GM12878 (cell line): ENCODE measurements at regions not wholly inside any gene's neighbourhood (a gene's known extent, or its start where the extent isn't known, plus 50 kb on each side); places are given as distances from the start of the nearest gene placed in this dataset.

Experiments used
- ATAC-seq: fragments of 200-7000 bp; cut with Tn5 transposase; 3 replicates; pipeline ENCODE4 v1.9.1; 2020; ENCODE audit warnings: mild to moderate bottlenecking, moderate library complexity
- BruUV-seq: library from RNA; stranded (reverse); fragments of 400-500 nt; replicated peaks from 2 replicates; lab custom pipeline; 2021; lab: Mats Ljungman, UMichigan
- CTCF ChIA-PET: fragments of 300-600 bp; sonication (Branson Sonifier 250); formaldehyde crosslinking; extraction: SDS; loops from one replicate; lab custom pipeline; 2021; ENCODE audit warnings: inconsistent platforms; lab: Yijun Ruan, JAX
- POLR2A ChIA-PET: fragments of 350-600 bp; formaldehyde crosslinking; extraction: SDS; loops from one replicate; lab custom pipeline; 2021; ENCODE audit warnings: inconsistent platforms; lab: Charles Lee
- RAD21 ChIA-PET: fragments of 300-600 bp; sonication (Branson Sonifier 250); formaldehyde crosslinking; loops from one replicate; lab custom pipeline; 2023; ENCODE audit warnings: antibody characterized with exemption; ENCODE audit not compliant: unreplicated experiment; lab: Charles Lee
- SMC1A ChIA-PET: fragments of 300-600 bp; sonication (Branson Sonifier 250); formaldehyde crosslinking; loops from one replicate; lab custom pipeline; 2023; ENCODE audit not compliant: unreplicated experiment, uncharacterized antibody; lab: Charles Lee
- DNase-seq: peaks from one replicate; pipeline ENCODE4 v3.0.0-alpha.2; 2011; ENCODE audit warnings: low read depth, low spot score
- FAIRE-seq: peaks from 3 replicates; lab custom pipeline; 2011; peaks lifted over from hg19 to GRCh38; lab: Jason Lieb, UNC
- H2AFZ ChIP-seq: 2 replicates; pipeline ENCODE4 v1.6.0; 2011; ENCODE audit warnings: low read depth, low read length, control low read depth; ENCODE audit not compliant: control insufficient read depth
- H3K27ac ChIP-seq: 2 replicates; pipeline ENCODE4 v1.5.1; 2011; ENCODE audit warnings: control low read depth; ENCODE audit not compliant: control insufficient read depth, insufficient read depth
- H3K27me3 ChIP-seq, 2 experiments: replicated peaks in 1 of 2; 2 replicates each; pipeline versions ENCODE4 v1.6.0 to v1.6.1; 2011; ENCODE audit warnings: low read length in 1 of 2; ENCODE audit not compliant: control insufficient read depth in 2 of 2, insufficient read depth in 2 of 2
- H3K36me3 ChIP-seq, 2 experiments: 2 replicates each; pipeline ENCODE4 v1.5.1; 2011; ENCODE audit warnings: low read length in 1 of 2; ENCODE audit not compliant: control insufficient read depth in 2 of 2, insufficient read depth in 2 of 2
- H3K4me1 ChIP-seq: 2 replicates; pipeline ENCODE4 v1.6.1; 2011; ENCODE audit warnings: mild to moderate bottlenecking, low read length, moderate library complexity, mixed read lengths; ENCODE audit not compliant: control insufficient read depth, insufficient read depth
- H3K4me2 ChIP-seq: 2 replicates; pipeline ENCODE4 v1.6.0; 2011; ENCODE audit warnings: control low read depth; ENCODE audit not compliant: control insufficient read depth, insufficient read depth
- H3K4me3 ChIP-seq: fragments of 200-600 bp; sonication (generic); 2 replicates; pipeline ENCODE4 v1.5.1; 2016
- H3K79me2 ChIP-seq: 2 replicates; pipeline ENCODE4 v1.6.0; 2011; ENCODE audit warnings: low read length; ENCODE audit not compliant: control insufficient read depth, insufficient read depth
- H3K9ac ChIP-seq: 2 replicates; pipeline ENCODE4 v1.8.0; 2011; ENCODE audit warnings: low read length, control low read depth, mixed read lengths; ENCODE audit not compliant: control insufficient read depth, insufficient read depth
- H3K9me3 ChIP-seq: replicated peaks from 3 replicates; pipeline ENCODE4 v1.5.1; 2011; ENCODE audit warnings: mild to moderate bottlenecking, low read length; ENCODE audit not compliant: control insufficient read depth, insufficient read depth
- H4K20me1 ChIP-seq: 2 replicates; pipeline ENCODE4 v1.6.0; 2011; ENCODE audit not compliant: control insufficient read depth, insufficient read depth
- EED ChIP-seq: sonication (generic); IDR thresholded peaks from 2 replicates; pipeline ENCODE4 v1.6.1; 2016; ENCODE audit warnings: antibody characterized with exemption, low read depth
- HDAC2 ChIP-seq: fragments of 200-600 bp; sonication (generic); IDR thresholded peaks from 2 replicates; pipeline ENCODE4 v1.6.1; 2017
- HDGF ChIP-seq: fragments of 450-650 bp; IDR thresholded peaks from 2 replicates; pipeline ENCODE4 v1.6.1; 2016; ENCODE audit warnings: antibody characterized with exemption
- MYC ChIP-seq: IDR thresholded peaks from 2 replicates; pipeline ENCODE4 v1.6.1; 2011; ENCODE audit warnings: mild to moderate bottlenecking, low read length, moderate library complexity, inconsistent platforms; ENCODE audit not compliant: insufficient read depth, insufficient replicate concordance, insufficient read length, severe bottlenecking
- NR2F1 ChIP-seq: fragments of 450-650 bp; conservative IDR thresholded peaks from 2 replicates; pipeline ENCODE4 v1.6.1; 2017; ENCODE audit warnings: mild to moderate bottlenecking
- PML ChIP-seq: IDR thresholded peaks from 2 replicates; pipeline ENCODE4 v1.6.1; 2012; ENCODE audit warnings: low read length, inconsistent platforms
- RAD21 ChIP-seq: IDR thresholded peaks from 2 replicates; pipeline ENCODE4 v1.6.1; 2011; ENCODE audit warnings: mild to moderate bottlenecking, low read depth, low read length, moderate library complexity; ENCODE audit not compliant: insufficient read depth
- RBBP5 ChIP-seq: fragments of 200-600 bp; sonication (generic); conservative IDR thresholded peaks from 2 replicates; pipeline ENCODE4 v1.6.1; 2016
- RUNX3 ChIP-seq: IDR thresholded peaks from 2 replicates; pipeline ENCODE4 v1.6.1; 2012; ENCODE audit warnings: low read length, inconsistent platforms
- SMAD5 ChIP-seq: IDR thresholded peaks from 2 replicates; pipeline ENCODE4 v1.6.1; 2016; ENCODE audit warnings: antibody characterized with exemption, low read depth
- SMC3 ChIP-seq: IDR thresholded peaks from 2 replicates; pipeline ENCODE4 v1.6.1; 2011; ENCODE audit warnings: low read length, improper control_type of control experiment, borderline replicate concordance
- YY1 ChIP-seq: IDR thresholded peaks from 2 replicates; pipeline ENCODE4 v1.6.1; 2011; ENCODE audit warnings: low read depth, mild to moderate bottlenecking, low read length
- ZNF217 ChIP-seq: fragments of 450-650 bp; IDR thresholded peaks from 2 replicates; pipeline ENCODE4 v1.6.1; 2017; ENCODE audit warnings: antibody characterized with exemption, mild to moderate bottlenecking
- ZNF274 ChIP-seq: IDR thresholded peaks from one replicate; pipeline ENCODE4 v1.8.0; 2011; ENCODE audit not compliant: insufficient read length, insufficient read depth
- WGBS: methylation state at CpG from one replicate; pipeline ENCODE4 v1.1.6; 2016; ENCODE audit warnings: low lambda C conversion rate; ENCODE audit not compliant: insufficient replicate concordance, insufficient coverage; ENCODE audit errors: missing lambda C conversion rate; 5-methylcytosine and 5-hydroxymethylcytosine counted together
- in situ Hi-C: fragments of 300-500 bp; cut with MboI; formaldehyde crosslinking; loops from 9 replicates; pipeline ENCODE4 v1.14.3; 2018; ENCODE audit warnings: mixed read lengths
- intact Hi-C: fragments of 100-400 bp; cut with micrococcal nuclease; formaldehyde crosslinking; loops from one replicate; pipeline ENCODE4 v1.14.2; 2022; ENCODE audit not compliant: unreplicated experiment
- TF ChIP-seq, protein P1 (sequence below): IDR thresholded peaks from 2 replicates; pipeline ENCODE4 v1.6.1; 2011; ENCODE audit warnings: low read depth, low read length, improper control_type of control experiment, borderline replicate concordance

DNA sequence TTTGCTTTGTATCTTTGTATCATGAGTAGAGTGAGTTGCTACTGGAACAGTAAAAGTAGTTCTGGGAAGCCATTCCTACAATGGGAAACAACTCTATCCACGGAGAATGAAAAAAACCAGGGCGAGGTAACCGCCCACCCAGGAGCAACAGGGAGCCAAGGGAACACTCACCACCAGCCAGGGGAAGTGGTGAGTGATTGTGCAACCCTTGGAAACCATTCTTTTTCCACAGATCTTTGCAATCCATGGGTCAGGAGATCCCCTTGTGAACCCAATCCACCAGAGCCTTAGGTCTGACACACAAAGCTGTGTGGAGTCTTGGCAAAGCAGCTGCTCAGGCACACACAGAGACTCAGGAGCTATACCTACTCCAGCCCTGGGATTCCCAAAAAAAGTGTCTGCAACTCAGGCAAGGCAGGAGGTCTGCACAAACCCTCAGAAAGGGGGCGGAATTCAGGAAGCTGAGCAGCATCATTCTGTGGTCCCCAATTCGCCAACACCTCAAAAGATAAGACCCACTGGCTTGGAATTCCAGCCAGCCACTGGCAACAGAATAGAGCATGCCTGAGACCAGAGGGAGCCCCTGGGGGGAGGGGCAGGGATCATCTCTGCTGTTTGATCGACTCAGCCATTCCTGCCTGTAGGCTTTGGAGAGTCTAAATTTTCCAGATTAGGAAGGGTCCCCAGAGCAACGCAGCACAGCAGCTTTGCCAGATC lies 52.1 kb upstream of the PPFIA2 start:
- Histone ChIP-seq H3K27me3 (no peaks in the 10 kb centered on the region), H4K20me1 (no peaks in the 10 kb centered on the region), H3K4me1 (no peaks in the 10 kb centered on the region), H3K79me2 (no peaks in the 10 kb centered on the region), H3K9me3 (no peaks in the 10 kb centered on the region; the same call in 2 of the 3 replicates), H3K9ac (no peak overlapping the region), H3K4me3 (no peak overlapping the region), H3K27ac (no peak overlapping the region), H3K4me2 (no peak overlapping the region), H3K36me3 (no peaks in the 10 kb centered on the region), H2AFZ (no peak overlapping the region)
- in situ Hi-C loops, result no loop called here
- no peak for TF ChIP-seq SMC3
- no peak for TF ChIP-seq YY1
- no peak for TF ChIP-seq MYC
- TF ChIP-seq SMAD5, result no peak
- no peak for TF ChIP-seq PML
- no peak for TF ChIP-seq RAD21
- TF ChIP-seq EED, result no peak
- TF ChIP-seq RBBP5, result no peak
- no peak for TF ChIP-seq RUNX3
- no peak for TF ChIP-seq HDGF
- TF ChIP-seq, protein P1, sequence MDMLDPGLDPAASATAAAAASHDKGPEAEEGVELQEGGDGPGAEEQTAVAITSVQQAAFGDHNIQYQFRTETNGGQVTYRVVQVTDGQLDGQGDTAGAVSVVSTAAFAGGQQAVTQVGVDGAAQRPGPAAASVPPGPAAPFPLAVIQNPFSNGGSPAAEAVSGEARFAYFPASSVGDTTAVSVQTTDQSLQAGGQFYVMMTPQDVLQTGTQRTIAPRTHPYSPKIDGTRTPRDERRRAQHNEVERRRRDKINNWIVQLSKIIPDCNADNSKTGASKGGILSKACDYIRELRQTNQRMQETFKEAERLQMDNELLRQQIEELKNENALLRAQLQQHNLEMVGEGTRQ, result no peak
- no peak for TF ChIP-seq NR2F1
- TF ChIP-seq ZNF274, result no peak
- TF ChIP-seq ZNF217, result no peak
- TF ChIP-seq HDAC2, result no peak
- SMC1A ChIA-PET, result interaction anchor here (0.6 to 1.5 kb wide), 2 partner anchors 30 to 1500 kb away, joined by 3 to 4 read pairs; no protein-coding TSS in a partner anchor
- DNase-seq, result no peak
- CTCF ChIA-PET, result interaction anchor here (0.6 kb wide), 1 partner anchor 13 kb away, joined by 3 read pairs; no protein-coding TSS in a partner anchor
- RAD21 ChIA-PET, result no interaction called here
- no peak for ATAC-seq
- POLR2A ChIA-PET, result no interaction called here
- intact Hi-C loops, result no loop called here
- WGBS, result 25% methylated on average over 7 of the region's 7 CpGs
- BruUV-seq, result no TSS peak
- FAIRE-seq, result no peak
